NCI-H2029 (cell line): ENCODE measurements at regions not wholly inside any gene's neighbourhood (a gene's known extent, or its start where the extent isn't known, plus 50 kb on each side); places are given as distances from the start of the nearest gene placed in this dataset.
"Not testable (repeated sequence)": the region's sequence is repeated elsewhere in the genome, so short reads cannot be mapped to it uniquely, and the experiment has no call there.

Source experiments
- DNase-seq: peaks from one replicate; lab custom pipeline; 2025; lab: John Stamatoyannopoulos, UW

- no peak for DNase-seq
Measured at GRCh38 chr1:221527886-221528624, 213.8 kb downstream of the DUSP10 start.

GRCh38 chr1:221530159-221530558, 211.7 kb downstream of the DUSP10 start:
- DNase-seq, result not testable (repeated sequence)

GRCh38 chr1:221530791-221531190, 211.1 kb downstream of the DUSP10 start:
- no peak for DNase-seq

DNA sequence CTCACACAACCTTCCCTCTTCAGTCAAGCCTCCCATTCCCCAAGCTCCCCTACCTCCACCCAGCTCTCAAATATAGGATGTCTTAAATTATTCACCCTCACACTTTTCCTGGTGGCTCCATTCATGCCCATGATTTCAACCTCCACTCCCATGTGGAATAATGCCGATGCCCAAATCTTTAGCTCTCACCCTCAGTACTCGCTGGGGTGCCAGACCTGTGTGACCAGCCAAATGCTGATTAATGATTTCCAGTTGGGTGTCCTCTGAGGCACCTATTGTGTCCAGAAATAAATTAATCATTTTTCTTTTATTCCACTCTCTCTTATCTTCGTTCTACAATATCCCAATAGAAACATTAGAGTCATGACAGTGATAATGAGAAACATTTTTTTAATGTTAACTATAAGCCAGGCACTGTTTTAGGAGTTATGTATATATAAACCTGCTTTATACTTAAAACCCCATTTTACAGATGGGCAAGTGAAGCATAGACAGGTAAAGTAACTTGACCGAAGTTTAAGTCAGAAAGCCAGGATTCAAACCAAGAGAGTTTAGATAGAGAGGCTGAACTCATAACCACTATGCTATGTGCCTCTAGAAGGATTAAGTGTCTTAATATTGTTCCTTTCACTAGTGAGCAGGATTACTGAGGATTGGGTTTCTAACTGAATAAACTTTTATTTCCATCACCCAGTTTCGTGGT, 209.7 kb downstream of the DUSP10 start:
- DNase-seq, result no peak

DNA sequence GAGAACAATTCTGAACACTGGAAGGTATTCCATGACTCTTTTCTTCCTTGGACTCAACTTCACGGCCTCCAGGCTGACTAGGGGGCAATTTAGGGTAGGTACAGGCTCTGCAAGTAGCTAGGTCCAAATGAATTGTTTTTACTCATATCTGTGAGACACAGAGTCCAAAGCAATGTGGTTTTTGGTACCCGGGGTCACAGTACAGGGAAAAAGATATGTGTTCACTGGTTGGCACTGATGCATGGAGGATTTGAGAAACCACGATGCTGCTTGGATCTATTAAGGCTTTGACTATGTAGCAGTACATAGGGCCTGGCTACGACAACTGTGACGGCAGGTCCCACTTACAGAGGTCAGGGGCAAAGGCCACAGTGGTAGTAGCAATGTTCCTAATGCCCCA, 200.6 kb downstream of the DUSP10 start:
- DNase-seq, result no peak

DNA sequence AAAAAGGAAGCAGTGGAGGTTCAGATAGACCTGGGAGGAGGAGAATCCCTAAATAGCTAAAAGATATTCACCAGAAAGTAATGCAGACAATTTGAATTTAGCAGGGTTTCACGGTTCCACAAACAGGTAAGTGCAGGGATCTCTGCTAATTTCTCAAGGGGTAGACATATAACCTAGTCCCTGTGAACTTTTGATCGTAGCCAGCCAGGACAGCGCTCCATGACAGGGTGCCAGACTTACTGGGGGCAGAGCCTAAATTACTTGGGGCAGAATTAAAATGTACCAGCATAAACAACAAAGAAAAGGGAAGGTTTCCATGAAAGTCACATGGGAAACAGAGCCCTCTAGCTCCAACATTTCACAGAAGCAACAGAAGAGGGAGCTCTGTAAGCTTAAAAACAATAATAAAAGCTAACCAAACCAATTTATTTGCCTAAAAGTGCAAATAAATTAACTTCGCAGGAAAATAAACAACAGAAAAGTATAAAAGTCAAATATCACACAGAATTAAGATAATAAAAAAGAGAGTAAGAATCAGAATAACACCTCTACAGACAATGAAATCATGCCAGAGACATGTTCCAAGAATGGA, 198.3 kb downstream of the DUSP10 start:
- no peak for DNase-seq

DNA sequence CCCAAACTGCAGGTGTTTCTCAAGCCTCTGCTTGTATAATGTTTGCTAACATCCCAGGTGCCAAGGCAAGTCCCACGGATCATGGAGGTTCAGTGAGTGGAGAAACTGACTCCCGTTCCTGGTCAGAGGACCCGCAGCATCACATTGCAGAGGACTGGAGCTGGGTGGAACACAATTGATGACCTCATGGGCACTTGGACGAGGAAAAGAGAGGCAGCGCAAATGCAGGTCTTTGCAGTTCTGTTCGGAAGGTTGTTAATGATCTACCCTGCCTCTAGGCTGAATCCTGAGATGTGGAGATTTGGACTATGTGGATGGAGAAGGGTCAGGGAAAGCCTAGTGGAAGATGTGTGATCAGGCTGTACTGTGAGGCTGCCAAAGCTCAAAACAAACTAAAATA, 192.9 kb downstream of the DUSP10 start:
- no peak for DNase-seq

GRCh38 chr1:221549815-221550214, 192.1 kb downstream of the DUSP10 start:
- no peak for DNase-seq

DNA sequence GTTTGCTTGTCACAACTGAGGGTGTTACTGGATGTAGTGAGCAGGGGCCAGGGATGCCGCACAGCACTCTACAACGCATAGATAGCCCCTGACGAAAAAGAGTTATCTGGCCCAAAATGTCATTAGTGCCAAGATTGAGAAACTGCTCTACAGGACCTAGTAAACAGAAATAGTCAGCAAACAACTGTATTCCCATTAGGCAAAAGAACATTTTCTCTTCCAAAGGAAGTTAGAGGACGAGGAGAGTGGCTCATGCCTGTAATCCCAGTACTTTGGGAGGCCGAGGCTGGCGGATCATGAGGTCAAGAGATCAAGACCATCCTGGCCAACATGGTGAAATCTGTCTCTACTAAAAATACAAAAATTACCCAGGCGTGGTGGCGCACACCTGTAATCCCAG, 189.1 kb downstream of the DUSP10 start:
- DNase-seq, result not testable (repeated sequence)

DNA sequence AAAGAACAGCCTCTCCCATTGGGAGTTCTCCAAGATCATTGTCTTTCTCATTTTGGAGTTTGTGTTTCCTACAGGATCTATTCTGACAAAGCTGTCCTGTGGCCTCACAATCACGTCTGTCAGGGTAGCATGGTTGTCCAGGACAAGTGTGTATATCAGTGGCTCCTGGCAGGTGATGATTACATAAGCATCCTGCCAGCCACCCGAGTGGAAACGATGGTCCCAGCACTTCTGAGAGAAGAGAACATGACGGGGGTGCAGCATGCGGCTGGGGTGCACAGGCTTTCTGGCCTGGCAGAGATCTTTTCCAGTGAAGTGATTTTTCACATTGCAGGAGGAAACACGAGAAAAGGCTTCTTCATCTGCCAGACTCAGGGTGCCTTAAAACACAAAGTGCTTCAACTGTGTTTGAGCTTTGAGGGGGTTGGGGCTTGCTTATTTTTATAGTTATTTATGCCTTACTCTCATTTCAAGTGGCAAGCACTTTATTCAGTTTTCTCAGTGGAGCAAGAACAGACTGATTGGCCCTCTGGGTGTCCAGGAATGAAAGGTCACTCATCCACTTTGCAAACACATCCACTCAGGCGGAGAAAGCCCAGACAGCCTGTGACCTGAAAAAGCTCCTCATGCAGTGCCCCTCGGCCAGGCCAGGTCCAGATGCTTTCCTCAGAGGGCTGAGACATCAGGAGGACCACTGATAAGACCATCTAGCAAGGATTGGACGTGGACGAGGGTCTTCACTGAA, 186.0 kb downstream of the DUSP10 start:
- DNase-seq, result no peak

GRCh38 chr1:221556435-221556834, 185.5 kb downstream of the DUSP10 start:
- DNase-seq, result no peak

GRCh38 chr1:221557013-221557412, 184.9 kb downstream of the DUSP10 start:
- no peak for DNase-seq

DNA sequence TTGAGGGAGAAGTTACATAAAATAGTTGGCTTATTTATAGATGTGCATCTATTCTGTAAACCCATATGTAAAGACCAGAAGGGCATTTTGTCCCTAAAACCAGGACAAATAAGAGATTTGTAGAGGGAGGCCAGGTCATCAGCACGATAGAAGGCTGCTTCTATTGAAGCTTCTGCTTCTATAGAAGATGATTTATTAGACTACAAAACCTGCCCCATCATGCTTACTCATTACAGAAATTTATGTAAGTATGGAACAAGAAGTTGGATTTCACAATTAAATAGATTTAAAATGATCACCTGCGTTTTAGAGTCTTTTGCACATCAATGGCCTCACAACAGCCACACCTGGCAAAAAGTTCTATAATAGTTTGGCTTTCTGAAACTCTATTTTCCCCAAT, 183.5 kb downstream of the DUSP10 start:
- no peak for DNase-seq

DNA sequence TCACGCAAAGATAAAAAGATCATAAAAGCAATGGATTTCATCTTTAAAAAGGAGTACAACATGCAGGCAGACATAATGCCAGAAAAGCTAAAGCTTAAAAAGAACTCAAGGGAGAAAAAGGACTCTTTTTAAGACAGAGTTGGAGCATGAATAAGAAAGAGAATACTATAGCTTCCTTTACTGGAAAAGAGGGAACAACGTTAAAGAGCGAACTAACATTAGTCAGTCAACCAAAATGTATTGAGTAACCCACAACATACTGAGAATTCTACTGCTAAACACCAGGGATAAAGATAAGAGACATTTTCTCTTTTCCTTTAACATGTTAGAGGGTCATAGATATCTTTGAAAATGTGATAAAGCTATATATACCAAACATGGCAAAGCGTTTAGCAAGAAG, 182.0 kb downstream of the DUSP10 start:
- no peak for DNase-seq

DNA sequence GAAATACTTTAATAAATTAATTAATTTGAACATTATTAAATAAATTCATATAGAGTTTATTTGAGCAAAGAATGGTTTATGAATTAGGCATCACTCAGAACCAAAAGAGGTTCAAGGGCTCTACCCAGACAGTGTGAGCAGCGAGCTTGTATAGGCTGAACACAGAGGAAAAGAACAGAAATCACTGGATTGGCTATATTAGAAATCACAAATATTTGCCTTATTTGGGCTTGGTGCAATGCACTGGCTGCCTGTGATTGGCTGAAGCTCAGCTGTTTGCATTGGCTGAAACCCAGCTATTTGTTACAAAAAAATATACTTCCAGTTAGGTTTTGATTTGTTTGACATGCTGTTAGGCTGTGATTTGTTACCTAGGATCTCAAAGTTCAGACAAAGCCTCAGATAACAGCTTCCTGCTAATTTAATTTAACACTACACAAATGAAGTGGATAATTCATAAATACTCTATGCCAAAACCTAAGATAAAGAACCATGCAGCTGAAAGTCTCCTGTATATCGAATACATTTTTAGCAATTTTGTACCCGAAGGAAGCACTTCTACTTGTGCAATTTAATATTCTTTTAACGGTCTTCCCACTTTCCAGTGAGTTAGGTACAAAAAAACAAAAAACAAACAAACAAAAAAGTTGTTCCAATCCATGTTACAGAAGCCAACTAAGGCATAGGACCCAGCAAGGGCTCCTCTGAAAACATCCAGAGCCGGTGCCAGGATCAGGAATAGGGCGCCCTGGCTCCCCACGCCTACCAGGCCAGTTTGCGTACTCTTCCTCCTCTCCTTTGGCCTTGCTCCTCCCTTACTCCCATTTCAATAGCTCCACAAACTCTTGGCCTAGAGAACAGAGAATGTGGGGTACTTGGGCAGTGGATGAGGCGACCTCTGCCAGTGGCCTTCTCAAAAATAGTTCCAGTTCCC, 179.1 kb downstream of the DUSP10 start:
- no peak for DNase-seq

- no peak for DNase-seq
Measured at GRCh38 chr1:221563476-221563921, 178.4 kb downstream of the DUSP10 start.

- DNase-seq, result no peak
Measured at GRCh38 chr1:221564891-221565290, 177.0 kb downstream of the DUSP10 start.

DNA sequence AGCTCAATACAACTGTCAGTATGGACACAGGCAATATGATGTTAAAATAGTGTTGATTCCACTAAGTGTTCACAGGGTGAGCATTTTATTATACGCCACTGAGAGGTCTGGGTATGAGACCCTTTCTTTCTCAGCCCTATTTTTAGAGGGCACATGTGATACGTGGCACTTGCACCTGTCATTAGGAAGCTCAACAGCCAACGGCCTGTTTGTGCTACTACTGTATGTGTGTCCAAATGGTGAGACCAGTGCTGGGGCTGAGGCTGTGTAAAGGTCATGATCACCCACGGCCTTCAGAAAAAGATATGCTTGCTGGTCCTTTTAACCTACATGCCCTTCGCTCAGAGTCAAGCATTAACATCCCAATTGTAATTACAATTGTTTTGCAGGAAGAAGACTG, 176.2 kb downstream of the DUSP10 start:
- DNase-seq, result no peak

DNA sequence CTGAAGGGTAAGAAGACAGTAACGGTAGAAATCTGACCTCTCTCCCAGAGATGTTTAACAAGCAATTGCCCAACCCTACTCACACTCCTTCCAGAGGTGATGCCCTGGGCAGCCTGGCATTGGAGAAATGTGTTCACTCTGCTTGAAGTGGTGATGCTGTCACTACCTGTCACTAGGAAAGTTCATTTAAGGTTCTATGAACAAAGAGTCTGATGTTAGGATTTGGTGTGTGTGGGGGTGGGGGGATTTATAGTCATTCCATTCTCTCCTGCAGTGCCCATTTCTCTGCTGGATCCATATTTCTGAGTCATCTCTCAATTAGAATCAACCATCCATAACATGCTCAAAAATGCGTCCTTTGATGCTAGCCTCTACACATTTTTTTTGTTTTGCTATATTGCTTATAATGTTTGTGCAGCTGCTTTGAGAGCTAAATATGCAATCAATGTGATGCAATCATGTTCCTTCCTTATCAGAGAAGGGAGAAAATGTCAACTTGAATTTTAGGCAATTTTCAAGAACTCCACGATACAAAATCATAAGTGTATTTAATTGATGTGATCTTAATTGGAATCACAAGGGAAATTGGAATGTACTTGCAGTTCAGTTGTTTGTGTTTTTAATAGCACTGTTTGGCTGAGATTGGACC, 173.9 kb downstream of the DUSP10 start:
- no peak for DNase-seq

DNA sequence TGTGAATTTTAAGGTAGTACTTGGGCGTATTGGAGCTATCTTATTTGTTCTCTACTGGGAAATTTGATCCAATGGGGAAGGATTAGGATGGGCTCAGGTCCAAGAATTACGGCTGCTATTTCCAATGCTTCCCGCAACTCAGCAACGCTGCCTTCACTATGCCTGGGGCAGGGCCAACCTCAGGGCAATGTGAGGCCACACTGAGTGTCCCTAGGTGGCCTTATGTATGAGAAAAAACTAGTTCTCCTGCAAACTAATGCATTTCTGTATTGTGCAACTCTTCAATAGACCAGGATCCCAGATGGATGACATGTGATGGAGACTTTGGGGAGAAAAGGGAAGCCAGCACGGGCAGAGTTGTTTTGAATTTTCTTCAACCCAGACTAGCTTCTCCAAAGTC, 168.1 kb downstream of the DUSP10 start:
- DNase-seq, result peak; percentile 56

DNA sequence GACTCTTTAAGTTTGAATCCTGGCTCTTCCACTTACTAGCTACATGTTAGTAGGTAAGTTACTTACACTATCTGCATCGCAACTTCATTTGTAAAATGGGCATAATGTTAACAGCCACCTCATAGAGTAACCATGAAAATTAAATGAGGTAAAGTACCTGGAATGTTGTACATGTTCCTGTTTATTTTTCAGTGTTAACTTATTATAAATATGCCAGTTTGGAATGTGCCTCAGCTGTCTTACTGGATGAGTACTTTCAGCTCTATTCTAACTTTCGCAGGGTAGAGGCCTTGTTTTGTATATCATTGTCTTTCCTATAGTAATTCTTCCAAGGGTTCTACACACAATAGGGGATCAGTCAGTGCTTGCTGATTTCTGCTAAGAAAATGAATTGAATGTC, 167.4 kb downstream of the DUSP10 start:
- no peak for DNase-seq
